Keratinocyte (primary cell): ENCODE measurements at regions not wholly inside any gene's neighbourhood (a gene's known extent, or its start where the extent isn't known, plus 50 kb on each side); places are given as distances from the start of the nearest gene placed in this dataset.

Source experiments
- DNase-seq: peaks from one replicate; pipeline ENCODE4 v3.0.0-alpha.2; 2011; ENCODE audit warnings: low read depth, missing footprints, low spot score
- FAIRE-seq: peaks from 2 replicates; lab custom pipeline; 2011; peaks lifted over from hg19 to GRCh38; lab: Jason Lieb, UNC
- H2AFZ ChIP-seq: 2 replicates; pipeline ENCODE4 v1.6.0; 2012; ENCODE audit warnings: low read length, control low read depth, inconsistent platforms; ENCODE audit not compliant: control insufficient read depth
- H3K27ac ChIP-seq: 2 replicates; pipeline ENCODE4 v1.5.1; 2011; ENCODE audit warnings: low read length; ENCODE audit not compliant: control insufficient read depth, insufficient read depth
- H3K27me3 ChIP-seq: 3 replicates; pipeline ENCODE4 v1.6.0; 2011; ENCODE audit warnings: low read length; ENCODE audit not compliant: control insufficient read depth, insufficient read depth; ENCODE audit errors: extremely low read depth
- H3K36me3 ChIP-seq, 2 experiments: 2 replicates in 1 of 2; 3 replicates in 1 of 2; pipeline ENCODE4 v1.5.1; 2011; ENCODE audit warnings: low read length in 2 of 2, mild to moderate bottlenecking in 1 of 2; ENCODE audit not compliant: control insufficient read depth in 2 of 2, insufficient read depth in 2 of 2; ENCODE audit errors: extremely low read depth in 1 of 2
- H3K4me1 ChIP-seq: 3 replicates; pipeline ENCODE4 v1.5.1; 2011; ENCODE audit warnings: low read length; ENCODE audit not compliant: control insufficient read depth, insufficient read depth; ENCODE audit errors: extremely low read depth
- H3K4me2 ChIP-seq: 3 replicates; pipeline ENCODE4 v1.6.0; 2011; ENCODE audit warnings: low read depth, low read length; ENCODE audit not compliant: control insufficient read depth, insufficient read depth; ENCODE audit errors: extremely low read depth
- H3K4me3 ChIP-seq, 3 experiments: fragments of 200-600 bp in 1 of 3; sonication (generic) in 1 of 3; 2 replicates in 2 of 3; 3 replicates in 1 of 3; pipeline ENCODE4 v1.5.1; 2011 to 2016; ENCODE audit warnings: low read length in 3 of 3, mild to moderate bottlenecking in 3 of 3, control low read depth in 2 of 3, inconsistent platforms in 1 of 3, low read depth in 1 of 3, mixed read lengths in 1 of 3, mixed run types in 1 of 3, moderate library complexity in 1 of 3; ENCODE audit not compliant: control insufficient read depth in 2 of 3, insufficient read depth in 2 of 3; ENCODE audit errors: extremely low read depth in 1 of 3
- H3K79me2 ChIP-seq: 2 replicates; pipeline ENCODE4 v1.6.0; 2012; ENCODE audit warnings: low read length; ENCODE audit not compliant: control insufficient read depth, insufficient read depth
- H3K9ac ChIP-seq: 3 replicates; pipeline ENCODE4 v1.6.0; 2011; ENCODE audit warnings: low read length; ENCODE audit not compliant: control insufficient read depth, insufficient read depth; ENCODE audit errors: extremely low read depth
- H3K9me1 ChIP-seq: 3 replicates; pipeline ENCODE4 v1.6.0; 2011; ENCODE audit warnings: low read length; ENCODE audit not compliant: control insufficient read depth, insufficient read depth; ENCODE audit errors: extremely low read depth
- H3K9me3 ChIP-seq: 2 replicates; pipeline ENCODE4 v1.5.1; 2012; ENCODE audit warnings: low read depth, low read length; ENCODE audit not compliant: control insufficient read depth
- H4K20me1 ChIP-seq: 3 replicates; pipeline ENCODE4 v1.6.0; 2011; ENCODE audit warnings: low read length; ENCODE audit not compliant: control insufficient read depth, insufficient read depth; ENCODE audit errors: extremely low read depth
- CTCF ChIP-seq, 3 experiments: IDR thresholded peaks in 1 of 3; conservative IDR thresholded peaks in 1 of 3; optimal IDR thresholded peaks in 1 of 3; 2 replicates in 2 of 3; 3 replicates in 1 of 3; pipeline versions ENCODE3 to v1.5.1; 2011; ENCODE audit warnings: low read length in 3 of 3, mild to moderate bottlenecking in 3 of 3, moderate library complexity in 2 of 3, control low read depth in 1 of 3, inconsistent platforms in 1 of 3; ENCODE audit not compliant: insufficient read depth in 2 of 3; ENCODE audit errors: extremely low read depth in 1 of 3
- EZH2 ChIP-seq: IDR thresholded peaks from one replicate; pipeline ENCODE4 v1.6.1; 2012; ENCODE audit warnings: inconsistent platforms, mild to moderate bottlenecking, low read length, moderate library complexity
- dilution Hi-C: fragments of 300-500 bp; cut with MboI; formaldehyde crosslinking; loops from one replicate; pipeline ENCODE4 v1.7.0; 2020; ENCODE audit warnings: low sequenced_read_pairs; ENCODE audit not compliant: extremely low pct_ligation_motif_present

GRCh38 chrX:51798701-51799100 is 55.5 kb downstream of the GSPT2 start:
- dilution Hi-C loops, result no loop called here
- TF ChIP-seq CTCF (optimal IDR thresholded peaks at IDR 0.05 in 1 of 3, IDR thresholded peaks at IDR 0.05 in 1 of 3, conservative IDR thresholded peaks at IDR 0.05 in 1 of 3; ENCODE audit: extremely low read depth in 1 of 3, insufficient read depth in 2 of 3, low read length in 3 of 3) (no peak), EZH2 (no peak)
- no peak overlapping the region for H3K27ac ChIP-seq
- H3K27me3 ChIP-seq, result no peaks in the 10 kb centered on the region
- no peaks in the 10 kb centered on the region for H3K4me1 ChIP-seq
- FAIRE-seq (no peak), DNase-seq (no peak)
- H3K36me3 ChIP-seq, result no peaks in the 10 kb centered on the region
- no peak overlapping the region for H2AFZ ChIP-seq
- no peak overlapping the region for H3K9ac ChIP-seq
- no peaks in the 10 kb centered on the region for H4K20me1 ChIP-seq
- no peaks in the 10 kb centered on the region for H3K9me3 ChIP-seq
- H3K79me2 ChIP-seq, result peaks cover 3% of the 10 kb centered on the region
- H3K9me1 ChIP-seq, result no peaks in the 10 kb centered on the region
- H3K4me2 ChIP-seq, result no peak overlapping the region
- H3K4me3 ChIP-seq, result no peak overlapping the region

GRCh38 chrX:51802917-51803688 is 59.9 kb downstream of the GSPT2 start:
- dilution Hi-C loops, result no loop called here
- Histone ChIP-seq H3K79me2 (peaks cover 9% of the 10 kb centered on the region), H3K27ac (peak overlapping the region; percentile 67), H3K9me1 (no peaks in the 10 kb centered on the region), H2AFZ (peak overlapping the region; percentile 91), H3K9me3 (no peaks in the 10 kb centered on the region), H3K4me3 (peak overlapping the region; percentile 62 to 85 (median 65)), H3K4me2 (peak overlapping the region; percentile 64), H4K20me1 (no peaks in the 10 kb centered on the region), H3K36me3 (no peaks in the 10 kb centered on the region), H3K27me3 (no peaks in the 10 kb centered on the region), H3K9ac (peak overlapping the region; percentile 78), H3K4me1 (no peaks in the 10 kb centered on the region)
- FAIRE-seq, result peak; percentile 69
- no peak for TF ChIP-seq EZH2
- TF ChIP-seq CTCF (optimal IDR thresholded peaks at IDR 0.05 in 1 of 3, IDR thresholded peaks at IDR 0.05 in 1 of 3, conservative IDR thresholded peaks at IDR 0.05 in 1 of 3; ENCODE audit: extremely low read depth in 1 of 3, insufficient read depth in 2 of 3, low read length in 3 of 3), result peak in 2 of 3 experiments; percentile 8 to 29
- peak; percentile 9 for DNase-seq
